A549 (cell line): ENCODE measurements at regions not wholly inside any gene's neighbourhood (a gene's known extent, or its start where the extent isn't known, plus 50 kb on each side); places are given as distances from the start of the nearest gene placed in this dataset.

Source experiments
- ESRRA ChIP-seq: fragments of 150-350 bp; IDR thresholded peaks from 2 replicates; pipeline ENCODE4 v1.6.1; 2014; ENCODE audit warnings: mild to moderate bottlenecking, low read length, borderline replicate concordance
- GATA3 ChIP-seq: IDR thresholded peaks from 2 replicates; pipeline ENCODE4 v1.6.1; 2012; ENCODE audit warnings: borderline replicate concordance
- POLR2A ChIP-seq: IDR thresholded peaks from 2 replicates; pipeline ENCODE4 v1.6.1; 2012; ENCODE audit warnings: mild to moderate bottlenecking, low read length
- TF ChIP-seq, protein P1 (sequence below): fragments of 250-450 bp; sonication (Bioruptor Pico); IDR thresholded peaks from 2 replicates; pipeline ENCODE4 v1.5.0; 2021; ENCODE audit warnings: mild to moderate bottlenecking, moderate library complexity, borderline replicate concordance
- TF ChIP-seq, protein P2 (sequence below): fragments of >200 bp; sonication (Bioruptor Twin); formaldehyde crosslinking; IDR thresholded peaks from 3 replicates; pipeline ENCODE4 v1.5.1; 2016
- TF ChIP-seq, protein P3 (sequence below): fragments of 150-350 bp; IDR thresholded peaks from 2 replicates; pipeline ENCODE4 v1.6.1; 2014; ENCODE audit warnings: low read depth, mild to moderate bottlenecking, low read length

- TF ChIP-seq ESRRA (no peak), POLR2A (no peak), GATA3 (no peak)
- TF ChIP-seq, protein P1, sequence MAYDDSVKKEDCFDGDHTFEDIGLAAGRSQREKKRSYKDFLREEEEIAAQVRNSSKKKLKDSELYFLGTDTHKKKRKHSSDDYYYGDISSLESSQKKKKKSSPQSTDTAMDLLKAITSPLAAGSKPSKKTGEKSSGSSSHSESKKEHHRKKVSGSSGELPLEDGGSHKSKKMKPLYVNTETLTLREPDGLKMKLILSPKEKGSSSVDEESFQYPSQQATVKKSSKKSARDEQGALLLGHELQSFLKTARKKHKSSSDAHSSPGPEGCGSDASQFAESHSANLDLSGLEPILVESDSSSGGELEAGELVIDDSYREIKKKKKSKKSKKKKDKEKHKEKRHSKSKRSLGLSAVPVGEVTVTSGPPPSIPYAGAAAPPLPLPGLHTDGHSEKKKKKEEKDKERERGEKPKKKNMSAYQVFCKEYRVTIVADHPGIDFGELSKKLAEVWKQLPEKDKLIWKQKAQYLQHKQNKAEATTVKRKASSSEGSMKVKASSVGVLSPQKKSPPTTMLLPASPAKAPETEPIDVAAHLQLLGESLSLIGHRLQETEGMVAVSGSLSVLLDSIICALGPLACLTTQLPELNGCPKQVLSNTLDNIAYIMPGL (CRISPR knock-in tag) = no peak
- TF ChIP-seq, protein P2, sequence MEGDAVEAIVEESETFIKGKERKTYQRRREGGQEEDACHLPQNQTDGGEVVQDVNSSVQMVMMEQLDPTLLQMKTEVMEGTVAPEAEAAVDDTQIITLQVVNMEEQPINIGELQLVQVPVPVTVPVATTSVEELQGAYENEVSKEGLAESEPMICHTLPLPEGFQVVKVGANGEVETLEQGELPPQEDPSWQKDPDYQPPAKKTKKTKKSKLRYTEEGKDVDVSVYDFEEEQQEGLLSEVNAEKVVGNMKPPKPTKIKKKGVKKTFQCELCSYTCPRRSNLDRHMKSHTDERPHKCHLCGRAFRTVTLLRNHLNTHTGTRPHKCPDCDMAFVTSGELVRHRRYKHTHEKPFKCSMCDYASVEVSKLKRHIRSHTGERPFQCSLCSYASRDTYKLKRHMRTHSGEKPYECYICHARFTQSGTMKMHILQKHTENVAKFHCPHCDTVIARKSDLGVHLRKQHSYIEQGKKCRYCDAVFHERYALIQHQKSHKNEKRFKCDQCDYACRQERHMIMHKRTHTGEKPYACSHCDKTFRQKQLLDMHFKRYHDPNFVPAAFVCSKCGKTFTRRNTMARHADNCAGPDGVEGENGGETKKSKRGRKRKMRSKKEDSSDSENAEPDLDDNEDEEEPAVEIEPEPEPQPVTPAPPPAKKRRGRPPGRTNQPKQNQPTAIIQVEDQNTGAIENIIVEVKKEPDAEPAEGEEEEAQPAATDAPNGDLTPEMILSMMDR = no peak
- TF ChIP-seq, protein P3, sequence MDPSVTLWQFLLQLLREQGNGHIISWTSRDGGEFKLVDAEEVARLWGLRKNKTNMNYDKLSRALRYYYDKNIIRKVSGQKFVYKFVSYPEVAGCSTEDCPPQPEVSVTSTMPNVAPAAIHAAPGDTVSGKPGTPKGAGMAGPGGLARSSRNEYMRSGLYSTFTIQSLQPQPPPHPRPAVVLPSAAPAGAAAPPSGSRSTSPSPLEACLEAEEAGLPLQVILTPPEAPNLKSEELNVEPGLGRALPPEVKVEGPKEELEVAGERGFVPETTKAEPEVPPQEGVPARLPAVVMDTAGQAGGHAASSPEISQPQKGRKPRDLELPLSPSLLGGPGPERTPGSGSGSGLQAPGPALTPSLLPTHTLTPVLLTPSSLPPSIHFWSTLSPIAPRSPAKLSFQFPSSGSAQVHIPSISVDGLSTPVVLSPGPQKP = no peak
These were observed 555.5 kb upstream of the CYLC2 start for GRCh38 chr9:102439583-102439982.
